ENCODE measurements at regions not wholly inside any gene's neighbourhood (a gene's known extent, or its start where the extent isn't known, plus 50 kb on each side); places are given as distances from the start of the nearest gene placed in this dataset.

DNA sequence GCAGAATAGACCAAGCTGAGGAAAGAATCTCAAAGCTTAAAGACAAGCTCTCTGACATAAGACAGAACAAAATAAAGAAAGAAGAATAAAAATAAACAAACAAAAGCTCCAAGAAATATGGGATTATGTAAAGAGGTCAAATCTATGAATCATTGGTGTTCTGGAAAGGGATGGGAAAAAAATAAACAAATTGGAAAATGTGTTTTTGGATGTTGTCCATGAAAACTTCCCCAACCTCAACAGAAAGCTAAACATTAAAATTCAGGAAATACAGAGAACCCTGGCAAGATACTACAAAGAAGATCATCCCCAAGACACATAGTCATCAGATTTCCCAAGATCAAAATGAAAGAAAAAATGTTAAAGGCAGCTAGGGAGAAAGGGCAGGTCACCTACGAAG is 662.0 kb upstream of the CDH18 start:
- TF ChIP-seq, protein P1, sequence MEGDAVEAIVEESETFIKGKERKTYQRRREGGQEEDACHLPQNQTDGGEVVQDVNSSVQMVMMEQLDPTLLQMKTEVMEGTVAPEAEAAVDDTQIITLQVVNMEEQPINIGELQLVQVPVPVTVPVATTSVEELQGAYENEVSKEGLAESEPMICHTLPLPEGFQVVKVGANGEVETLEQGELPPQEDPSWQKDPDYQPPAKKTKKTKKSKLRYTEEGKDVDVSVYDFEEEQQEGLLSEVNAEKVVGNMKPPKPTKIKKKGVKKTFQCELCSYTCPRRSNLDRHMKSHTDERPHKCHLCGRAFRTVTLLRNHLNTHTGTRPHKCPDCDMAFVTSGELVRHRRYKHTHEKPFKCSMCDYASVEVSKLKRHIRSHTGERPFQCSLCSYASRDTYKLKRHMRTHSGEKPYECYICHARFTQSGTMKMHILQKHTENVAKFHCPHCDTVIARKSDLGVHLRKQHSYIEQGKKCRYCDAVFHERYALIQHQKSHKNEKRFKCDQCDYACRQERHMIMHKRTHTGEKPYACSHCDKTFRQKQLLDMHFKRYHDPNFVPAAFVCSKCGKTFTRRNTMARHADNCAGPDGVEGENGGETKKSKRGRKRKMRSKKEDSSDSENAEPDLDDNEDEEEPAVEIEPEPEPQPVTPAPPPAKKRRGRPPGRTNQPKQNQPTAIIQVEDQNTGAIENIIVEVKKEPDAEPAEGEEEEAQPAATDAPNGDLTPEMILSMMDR (IDR thresholded peaks at IDR 0.05; ENCODE audit: insufficient read depth, low read length) = no peak
- no peak for TF ChIP-seq GABPA (IDR thresholded peaks at IDR 0.05; ENCODE audit: low read depth)
